C4-2B (cell line): ENCODE measurements at regions not wholly inside any gene's neighbourhood (a gene's known extent, or its start where the extent isn't known, plus 50 kb on each side); places are given as distances from the start of the nearest gene placed in this dataset.

Experiments used
- H3K27ac ChIP-seq: fragments of 450-650 bp; 2 replicates; pipeline ENCODE4 v1.5.1; 2017
- CTCF ChIP-seq: fragments of 450-650 bp; conservative IDR thresholded peaks from 2 replicates; pipeline ENCODE4 v1.5.1; 2017; ENCODE audit warnings: mild to moderate bottlenecking
- ZFX ChIP-seq: fragments of 450-650 bp; IDR thresholded peaks from 2 replicates; pipeline ENCODE4 v1.6.1; 2017

- TF ChIP-seq ZFX: no peak
- no peak for TF ChIP-seq CTCF
- H3K27ac ChIP-seq: no peak overlapping the region
Measured at GRCh38 chr5:94045839-94046782, 304.7 kb upstream of the POU5F2 start.

- no peak for TF ChIP-seq ZFX
- TF ChIP-seq CTCF: no peak
- H3K27ac ChIP-seq: no peak overlapping the region
Measured at GRCh38 chr5:94043311-94043710, 301.9 kb upstream of the POU5F2 start.

GRCh38 chr5:94040591-94041148, 299.3 kb upstream of the POU5F2 start:
- TF ChIP-seq ZFX (no peak), CTCF (no peak)
- no peak overlapping the region for H3K27ac ChIP-seq

GRCh38 chr5:94039101-94039500, 297.7 kb upstream of the POU5F2 start:
- H3K27ac ChIP-seq: no peak overlapping the region
- no peak for TF ChIP-seq CTCF
- TF ChIP-seq ZFX: no peak

GRCh38 chr5:94031631-94032030, 290.2 kb upstream of the POU5F2 start:
- no peak overlapping the region for H3K27ac ChIP-seq

GRCh38 chr5:94028001-94028400, 286.6 kb upstream of the POU5F2 start:
- no peak for TF ChIP-seq ZFX
- no peak overlapping the region for H3K27ac ChIP-seq

More at GRCh38 chr5:94031631-94032030, 290.2 kb upstream of the POU5F2 start:
- TF ChIP-seq ZFX (no peak), CTCF (no peak)

- no peak for TF ChIP-seq CTCF
- TF ChIP-seq ZFX: no peak
- H3K27ac ChIP-seq: no peak overlapping the region
Measured at GRCh38 chr5:94027145-94027544, 285.7 kb upstream of the POU5F2 start.
